Activated gamma-delta T cell (primary cell): ENCODE measurements at regions not wholly inside any gene's neighbourhood (a gene's known extent, or its start where the extent isn't known, plus 50 kb on each side); places are given as distances from the start of the nearest gene placed in this dataset.
A peak's percentile ranks its signal among the peaks of the same experiment; 100 is the strongest.
"Not testable (repeated sequence)": the region's sequence is repeated elsewhere in the genome, so short reads cannot be mapped to it uniquely, and the experiment has no call there.

Experiments
- DNase-seq: peaks from one replicate; lab custom pipeline; 2025; lab: John Stamatoyannopoulos, UW

GRCh38 chr9:41367301-41367700, 178.2 kb upstream of the ZNG1F start:
- not testable (repeated sequence) for DNase-seq

GRCh38 chr9:41361790-41362189, 172.7 kb upstream of the ZNG1F start:
- not testable (repeated sequence) for DNase-seq

GRCh38 chr9:41359116-41359515, 170.0 kb upstream of the ZNG1F start:
- not testable (repeated sequence) for DNase-seq

GRCh38 chr9:41358682-41359081, 169.6 kb upstream of the ZNG1F start:
- DNase-seq: peak; percentile 68

GRCh38 chr9:41357918-41358404, 168.8 kb upstream of the ZNG1F start:
- not testable (repeated sequence) for DNase-seq

GRCh38 chr9:41357350-41357748, 168.2 kb upstream of the ZNG1F start:
- not testable (repeated sequence) for DNase-seq

- peak; percentile 71 for DNase-seq
These were observed 167.7 kb upstream of the ZNG1F start for GRCh38 chr9:41356588-41357349.

GRCh38 chr9:41355712-41356450, 166.8 kb upstream of the ZNG1F start:
- not testable (repeated sequence) for DNase-seq

- not testable (repeated sequence) for DNase-seq
These were observed 165.9 kb upstream of the ZNG1F start for GRCh38 chr9:41354978-41355377.

GRCh38 chr9:41354060-41354934, 165.2 kb upstream of the ZNG1F start:
- DNase-seq: not testable (repeated sequence)

GRCh38 chr9:41353026-41353425, 163.9 kb upstream of the ZNG1F start:
- DNase-seq: not testable (repeated sequence)

- not testable (repeated sequence) for DNase-seq
These were observed 163.3 kb upstream of the ZNG1F start for GRCh38 chr9:41352390-41352789.

- not testable (repeated sequence) for DNase-seq
These were observed 158.8 kb upstream of the ZNG1F start for GRCh38 chr9:41347893-41348292.

GRCh38 chr9:41332562-41332961, 143.4 kb upstream of the ZNG1F start:
- not testable (repeated sequence) for DNase-seq

GRCh38 chr9:41321277-41321676, 132.2 kb upstream of the ZNG1F start:
- not testable (repeated sequence) for DNase-seq

GRCh38 chr9:41308953-41309352, 119.8 kb upstream of the ZNG1F start:
- DNase-seq: not testable (repeated sequence)

GRCh38 chr9:41285744-41286143, 96.6 kb upstream of the ZNG1F start:
- not testable (repeated sequence) for DNase-seq

- not testable (repeated sequence) for DNase-seq
These were observed 91.5 kb upstream of the ZNG1F start for GRCh38 chr9:41280299-41281238.

GRCh38 chr9:41279437-41279836, 90.3 kb upstream of the ZNG1F start:
- not testable (repeated sequence) for DNase-seq

- DNase-seq: not testable (repeated sequence)
These were observed 89.9 kb upstream of the ZNG1F start for GRCh38 chr9:41279033-41279432.
